ENCODE measurements at regions not wholly inside any gene's neighbourhood (a gene's known extent, or its start where the extent isn't known, plus 50 kb on each side); places are given as distances from the start of the nearest gene placed in this dataset.

DNA sequence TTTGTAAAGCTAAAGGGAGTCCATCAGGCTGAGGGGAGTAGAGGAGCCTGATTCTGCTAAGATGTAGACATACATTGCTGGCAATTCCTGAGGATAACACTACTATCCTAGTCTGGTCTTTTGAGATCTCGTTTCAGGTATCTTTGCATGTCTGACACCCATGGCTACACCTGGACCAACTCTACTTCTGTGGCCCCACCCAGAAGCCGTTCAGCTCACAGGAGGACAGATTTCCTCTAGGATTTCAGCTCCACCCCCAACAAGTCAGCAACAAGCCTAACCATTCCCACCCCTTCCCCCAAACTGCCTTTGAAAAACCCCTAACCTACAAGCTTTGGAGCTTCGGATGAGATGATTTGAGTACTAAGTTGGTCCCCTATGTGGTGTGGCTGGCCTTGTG lies 848.2 kb downstream of the NLGN4X start:
- H3K9me3 Mint-ChIP-seq = no peaks in the 10 kb centered on the region
- H3K27ac Mint-ChIP-seq = no peak overlapping the region
- TF ChIP-seq, protein P1, sequence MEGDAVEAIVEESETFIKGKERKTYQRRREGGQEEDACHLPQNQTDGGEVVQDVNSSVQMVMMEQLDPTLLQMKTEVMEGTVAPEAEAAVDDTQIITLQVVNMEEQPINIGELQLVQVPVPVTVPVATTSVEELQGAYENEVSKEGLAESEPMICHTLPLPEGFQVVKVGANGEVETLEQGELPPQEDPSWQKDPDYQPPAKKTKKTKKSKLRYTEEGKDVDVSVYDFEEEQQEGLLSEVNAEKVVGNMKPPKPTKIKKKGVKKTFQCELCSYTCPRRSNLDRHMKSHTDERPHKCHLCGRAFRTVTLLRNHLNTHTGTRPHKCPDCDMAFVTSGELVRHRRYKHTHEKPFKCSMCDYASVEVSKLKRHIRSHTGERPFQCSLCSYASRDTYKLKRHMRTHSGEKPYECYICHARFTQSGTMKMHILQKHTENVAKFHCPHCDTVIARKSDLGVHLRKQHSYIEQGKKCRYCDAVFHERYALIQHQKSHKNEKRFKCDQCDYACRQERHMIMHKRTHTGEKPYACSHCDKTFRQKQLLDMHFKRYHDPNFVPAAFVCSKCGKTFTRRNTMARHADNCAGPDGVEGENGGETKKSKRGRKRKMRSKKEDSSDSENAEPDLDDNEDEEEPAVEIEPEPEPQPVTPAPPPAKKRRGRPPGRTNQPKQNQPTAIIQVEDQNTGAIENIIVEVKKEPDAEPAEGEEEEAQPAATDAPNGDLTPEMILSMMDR (IDR thresholded peaks at IDR 0.05) = no peak
- no peak overlapping the region for H3K4me3 Mint-ChIP-seq
- DNase-seq = no peak
- no peaks in the 10 kb centered on the region for H3K27me3 Mint-ChIP-seq (ENCODE audit: insufficient read depth)
- no peaks in the 10 kb centered on the region for H3K4me1 Mint-ChIP-seq (ENCODE audit: low read depth)
- H3K36me3 Mint-ChIP-seq (ENCODE audit: low read depth) = no peaks in the 10 kb centered on the region

DNA sequence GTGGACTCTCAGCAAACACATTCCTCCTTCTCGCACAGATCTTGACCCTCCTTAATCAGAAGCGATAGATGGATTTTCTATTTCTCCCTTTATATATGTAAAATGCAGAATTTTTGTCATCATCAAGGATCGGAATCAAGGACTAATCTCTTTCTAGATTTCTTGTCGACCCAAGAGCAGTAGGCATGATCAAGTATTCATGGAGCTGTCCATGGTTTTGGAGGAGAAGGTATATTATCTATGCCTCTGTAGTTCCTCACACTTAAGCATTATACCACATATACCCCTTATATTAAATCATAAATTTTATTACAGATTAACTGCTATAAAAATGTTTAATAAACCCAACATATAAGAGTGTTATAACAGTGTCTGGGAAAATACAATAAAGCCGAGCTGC lies 886.8 kb downstream of the NLGN4X start:
- Mint-ChIP-seq H3K36me3 (ENCODE audit: low read depth) (no peaks in the 10 kb centered on the region), H3K27me3 (ENCODE audit: insufficient read depth) (no peaks in the 10 kb centered on the region), H3K27ac (no peak overlapping the region), H3K4me1 (ENCODE audit: low read depth) (no peaks in the 10 kb centered on the region), H3K4me3 (no peak overlapping the region), H3K9me3 (peaks cover 11% of the 10 kb centered on the region)
- no peak for DNase-seq
- TF ChIP-seq, protein P1 (IDR thresholded peaks at IDR 0.05) = no peak

DNA sequence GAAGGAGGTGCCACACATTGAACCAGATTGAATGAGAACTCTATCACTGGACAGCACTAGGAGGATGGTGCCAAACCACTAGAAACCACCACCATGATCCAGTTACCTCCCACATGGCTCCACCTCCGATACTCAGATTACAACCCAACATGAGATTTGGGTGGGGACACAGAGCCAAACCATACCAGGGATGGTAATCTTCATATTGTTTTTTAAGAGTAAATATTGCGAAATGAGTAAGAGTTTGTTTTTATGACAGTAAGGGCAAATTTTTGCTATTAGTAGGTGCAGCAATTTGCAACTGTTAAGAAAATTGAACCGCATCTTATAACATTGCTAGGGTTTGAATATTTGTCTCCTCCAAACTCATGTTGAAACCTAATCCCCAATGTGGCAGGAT lies 891.5 kb downstream of the NLGN4X start:
- Mint-ChIP-seq H3K36me3 (ENCODE audit: low read depth) (no peaks in the 10 kb centered on the region), H3K27ac (no peak overlapping the region), H3K4me3 (no peak overlapping the region), H3K4me1 (ENCODE audit: low read depth) (no peaks in the 10 kb centered on the region), H3K9me3 (peaks cover 9% of the 10 kb centered on the region), H3K27me3 (ENCODE audit: insufficient read depth) (no peaks in the 10 kb centered on the region)
- DNase-seq = no peak
- TF ChIP-seq, protein P1 (IDR thresholded peaks at IDR 0.05) = no peak

DNA sequence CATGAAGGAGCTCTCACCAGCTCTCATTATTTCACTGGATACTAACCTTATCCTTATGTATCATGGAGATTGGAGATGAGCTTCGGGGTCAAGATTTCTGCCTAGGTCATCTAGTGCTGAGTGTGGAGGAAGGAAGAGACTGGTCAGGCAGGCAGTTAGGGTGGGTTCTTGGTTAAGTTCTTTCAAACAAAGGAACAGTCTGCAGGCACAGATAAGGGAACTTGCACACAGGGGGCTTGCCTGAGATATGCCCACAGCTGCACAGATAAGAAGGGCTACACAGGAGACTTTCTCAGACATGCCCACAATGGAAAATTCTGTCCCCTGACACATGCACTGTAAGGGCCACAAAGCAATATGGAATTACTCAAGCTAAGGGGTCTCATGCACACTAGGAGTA lies 904.1 kb downstream of the NLGN4X start:
- H3K9me3 Mint-ChIP-seq = peaks cover 18% of the 10 kb centered on the region
- no peak overlapping the region for H3K4me3 Mint-ChIP-seq
- TF ChIP-seq, protein P1 (IDR thresholded peaks at IDR 0.05) = no peak
- H3K27ac Mint-ChIP-seq = no peak overlapping the region
- no peaks in the 10 kb centered on the region for H3K36me3 Mint-ChIP-seq (ENCODE audit: low read depth)
- no peaks in the 10 kb centered on the region for H3K4me1 Mint-ChIP-seq (ENCODE audit: low read depth)
- DNase-seq = no peak
- no peaks in the 10 kb centered on the region for H3K27me3 Mint-ChIP-seq (ENCODE audit: insufficient read depth)

DNA sequence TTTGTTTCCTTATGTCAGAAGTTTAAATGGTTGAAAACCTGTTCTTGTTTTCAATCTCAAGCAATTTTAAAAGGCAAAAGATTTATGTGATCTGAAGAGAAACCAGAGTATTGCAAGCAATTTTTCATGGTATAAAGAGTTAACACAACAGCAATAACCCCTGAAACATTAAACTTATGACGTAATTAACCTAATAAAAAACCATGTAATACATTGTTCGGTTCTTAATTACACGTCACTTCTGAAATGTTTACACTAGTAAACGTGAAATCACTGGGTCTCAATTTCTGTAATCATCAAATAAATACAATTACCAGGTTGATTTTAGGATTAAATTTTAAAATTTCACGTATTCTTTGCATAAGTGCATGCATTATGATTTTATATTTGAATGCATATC lies 914.5 kb downstream of the NLGN4X start:
- no peaks in the 10 kb centered on the region for H3K9me3 Mint-ChIP-seq
- H3K4me3 Mint-ChIP-seq = no peak overlapping the region
- no peak overlapping the region for H3K27ac Mint-ChIP-seq
- H3K4me1 Mint-ChIP-seq (ENCODE audit: low read depth) = no peaks in the 10 kb centered on the region
- TF ChIP-seq, protein P1 (IDR thresholded peaks at IDR 0.05) = no peak
- H3K36me3 Mint-ChIP-seq (ENCODE audit: low read depth) = no peaks in the 10 kb centered on the region
- no peaks in the 10 kb centered on the region for H3K27me3 Mint-ChIP-seq (ENCODE audit: insufficient read depth)
- DNase-seq = no peak

DNA sequence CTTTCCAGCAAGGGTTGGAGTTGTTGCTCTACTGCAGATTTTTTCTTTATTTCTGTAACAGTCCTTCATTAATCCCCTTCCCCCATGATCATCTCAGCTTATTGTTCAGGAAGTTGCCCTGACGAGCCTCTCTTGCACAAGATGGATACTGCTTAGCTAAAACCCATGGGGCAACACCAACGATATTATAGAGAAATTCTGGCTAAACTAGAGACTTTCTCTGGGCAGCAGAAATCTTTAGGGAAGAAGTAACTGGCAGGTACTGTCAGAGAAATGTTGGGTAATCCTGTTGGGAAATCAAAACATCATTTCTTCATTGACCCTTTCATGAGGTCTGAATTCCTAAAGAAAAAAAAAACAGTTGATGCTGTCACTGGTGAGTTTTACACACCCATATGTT lies 921.3 kb downstream of the NLGN4X start:
- peaks cover 7% of the 10 kb centered on the region; the same call in 1 of the 2 replicates for H3K9me3 Mint-ChIP-seq

More for the DNA sequence above, 921.3 kb downstream of the NLGN4X start:
- Mint-ChIP-seq H3K4me3 (no peak overlapping the region), H3K27ac (no peak overlapping the region), H3K36me3 (ENCODE audit: low read depth) (no peaks in the 10 kb centered on the region), H3K27me3 (ENCODE audit: insufficient read depth) (no peaks in the 10 kb centered on the region), H3K4me1 (ENCODE audit: low read depth) (no peaks in the 10 kb centered on the region)
- TF ChIP-seq, protein P1 (IDR thresholded peaks at IDR 0.05) = no peak
- DNase-seq = no peak
